Adrenal gland (tissue), 5 donors: ENCODE measurements at regions not wholly inside any gene's neighbourhood (a gene's known extent, or its start where the extent isn't known, plus 50 kb on each side); places are given as distances from the start of the nearest gene placed in this dataset.

Source experiments
- CTCF ChIP-seq, 6 experiments: fragments of 450-650 bp in 4 of 6; fragments of 200-600 bp in 2 of 6; sonication (generic) in 1 of 6; IDR thresholded peaks; 1 replicate in 5 of 6; 2 replicates in 1 of 6; pipeline versions ENCODE4 v1.5.1 to v1.8.0; 2016 to 2021; ENCODE audit warnings: antibody characterized with exemption in 6 of 6, mild to moderate bottlenecking in 2 of 6, moderate library complexity in 1 of 6
- POLR2A ChIP-seq, 2 donors: fragments of 450-650 bp; IDR thresholded peaks; one replicate each; pipeline ENCODE4 v1.6.1; 2017; ENCODE audit warnings: antibody characterized with exemption in 2 of 2, mild to moderate bottlenecking in 2 of 2, moderate library complexity in 1 of 2
- donor health status: DM: no; HTN: no; CAD: no.

GRCh38 chr18:38801640-38802039 is 1236.0 kb upstream of the CELF4 start:
- TF ChIP-seq POLR2A (IDR thresholded peaks at IDR 0.05) (no peak), CTCF (IDR thresholded peaks at IDR 0.05) (no peak)
